IPS DF 6.9 (cell line): ENCODE measurements at regions not wholly inside any gene's neighbourhood (a gene's known extent, or its start where the extent isn't known, plus 50 kb on each side); places are given as distances from the start of the nearest gene placed in this dataset.

Experiments
- DNase-seq: peaks from one replicate; pipeline ENCODE4 v3.0.0-alpha.2; 2013; ENCODE audit warnings: low read depth, low spot score
- H3K27ac ChIP-seq: one replicate; pipeline ENCODE4 v1.5.1; 2013; ENCODE audit warnings: low read length, control low read depth
- H3K27me3 ChIP-seq: 2 replicates; pipeline ENCODE4 v1.6.1; 2013; ENCODE audit warnings: mild to moderate bottlenecking, low read length; ENCODE audit not compliant: control insufficient read depth, insufficient read depth
- H3K36me3 ChIP-seq: 2 replicates; pipeline ENCODE4 v1.6.1; 2013; ENCODE audit warnings: low read length; ENCODE audit not compliant: control insufficient read depth, insufficient read depth
- H3K4me1 ChIP-seq: 2 replicates; pipeline ENCODE4 v1.6.1; 2013; ENCODE audit warnings: low read length; ENCODE audit not compliant: control insufficient read depth, insufficient read depth
- H3K4me3 ChIP-seq: 2 replicates; pipeline ENCODE4 v1.5.1; 2013; ENCODE audit warnings: mild to moderate bottlenecking, low read length
- H3K9me3 ChIP-seq: 2 replicates; pipeline ENCODE4 v1.6.1; 2013; ENCODE audit warnings: low read length, inconsistent platforms; ENCODE audit not compliant: control insufficient read depth, insufficient read depth
- WGBS: extraction: QIAGEN DNeasy Blood & Tissue Kit; methylation state at CpG from one replicate; pipeline ENCODE4 v1.1.7; 2013; ENCODE audit warnings: mixed read lengths, missing lambda C conversion rate; ENCODE audit not compliant: insufficient read length, insufficient coverage; 5-methylcytosine and 5-hydroxymethylcytosine counted together

- no peaks in the 10 kb centered on the region for H3K4me1 ChIP-seq
- H3K4me3 ChIP-seq = no peak overlapping the region
- H3K9me3 ChIP-seq = no peaks in the 10 kb centered on the region
- DNase-seq = no peak
- H3K27me3 ChIP-seq = no peaks in the 10 kb centered on the region
- no peak overlapping the region for H3K27ac ChIP-seq
- no peaks in the 10 kb centered on the region for H3K36me3 ChIP-seq
- no CpG with 5 or more reads among the region's 13 CpGs for WGBS
These were observed 192.8 kb downstream of the ZFP36L2 start for GRCh38 chr2:43033466-43034241.

- no peaks in the 10 kb centered on the region for H3K36me3 ChIP-seq
- no peak for DNase-seq
- H3K9me3 ChIP-seq = no peaks in the 10 kb centered on the region
- H3K27ac ChIP-seq = no peak overlapping the region
- no peaks in the 10 kb centered on the region for H3K4me1 ChIP-seq
- no peaks in the 10 kb centered on the region for H3K27me3 ChIP-seq
- no CpG with 5 or more reads among the region's 7 CpGs for WGBS
- no peak overlapping the region for H3K4me3 ChIP-seq
These were observed 193.5 kb downstream of the ZFP36L2 start for GRCh38 chr2:43033016-43033270.

GRCh38 chr2:43032213-43033015, 194.0 kb downstream of the ZFP36L2 start:
- H3K27me3 ChIP-seq = no peaks in the 10 kb centered on the region
- no peak overlapping the region for H3K27ac ChIP-seq
- no peak overlapping the region for H3K4me3 ChIP-seq
- no peaks in the 10 kb centered on the region for H3K4me1 ChIP-seq
- H3K36me3 ChIP-seq = no peaks in the 10 kb centered on the region
- no CpG with 5 or more reads among the region's 14 CpGs for WGBS
- no peak for DNase-seq
- no peaks in the 10 kb centered on the region for H3K9me3 ChIP-seq

GRCh38 chr2:43031471-43032212, 194.8 kb downstream of the ZFP36L2 start:
- H3K27ac ChIP-seq = no peak overlapping the region
- no peaks in the 10 kb centered on the region for H3K4me1 ChIP-seq
- no peak overlapping the region for H3K4me3 ChIP-seq
- DNase-seq = no peak
- no peaks in the 10 kb centered on the region for H3K9me3 ChIP-seq
- no peaks in the 10 kb centered on the region for H3K36me3 ChIP-seq
- no peaks in the 10 kb centered on the region for H3K27me3 ChIP-seq
- WGBS = no CpG with 5 or more reads among the region's 9 CpGs

- no peaks in the 10 kb centered on the region for H3K4me1 ChIP-seq
- no CpG with 5 or more reads among the region's 10 CpGs for WGBS
- no peak overlapping the region for H3K4me3 ChIP-seq
- no peak for DNase-seq
- H3K36me3 ChIP-seq = no peaks in the 10 kb centered on the region
- no peak overlapping the region for H3K27ac ChIP-seq
- no peaks in the 10 kb centered on the region for H3K9me3 ChIP-seq
- no peaks in the 10 kb centered on the region for H3K27me3 ChIP-seq
These were observed 195.7 kb downstream of the ZFP36L2 start for GRCh38 chr2:43030551-43031307.

- no peaks in the 10 kb centered on the region for H3K36me3 ChIP-seq
- no peak overlapping the region for H3K4me3 ChIP-seq
- no peaks in the 10 kb centered on the region for H3K4me1 ChIP-seq
- no peaks in the 10 kb centered on the region for H3K27me3 ChIP-seq
- WGBS = no CpG with 5 or more reads among the region's 3 CpGs
- H3K9me3 ChIP-seq = no peaks in the 10 kb centered on the region
- DNase-seq = no peak
- no peak overlapping the region for H3K27ac ChIP-seq
These were observed 197.2 kb downstream of the ZFP36L2 start for GRCh38 chr2:43029186-43029585.

- no peaks in the 10 kb centered on the region for H3K36me3 ChIP-seq
- no peaks in the 10 kb centered on the region for H3K9me3 ChIP-seq
- no peak overlapping the region for H3K27ac ChIP-seq
- H3K4me3 ChIP-seq = no peak overlapping the region
- no peak for DNase-seq
- WGBS = no CpG with 5 or more reads among the region's 6 CpGs
- H3K4me1 ChIP-seq = no peaks in the 10 kb centered on the region
- H3K27me3 ChIP-seq = no peaks in the 10 kb centered on the region
These were observed 198.2 kb downstream of the ZFP36L2 start for GRCh38 chr2:43028188-43028587.

- Histone ChIP-seq H3K4me1 (no peaks in the 10 kb centered on the region), H3K9me3 (no peaks in the 10 kb centered on the region), H3K4me3 (no peak overlapping the region), H3K27ac (no peak overlapping the region), H3K36me3 (no peaks in the 10 kb centered on the region), H3K27me3 (no peaks in the 10 kb centered on the region)
- no CpG with 5 or more reads among the region's 21 CpGs for WGBS
- DNase-seq = no peak
These were observed 199.1 kb downstream of the ZFP36L2 start for GRCh38 chr2:43027097-43027873.

- WGBS = no CpG with 5 or more reads among the region's 17 CpGs
- H3K9me3 ChIP-seq = no peaks in the 10 kb centered on the region
- no peak overlapping the region for H3K27ac ChIP-seq
- no peaks in the 10 kb centered on the region for H3K27me3 ChIP-seq
- no peak overlapping the region for H3K4me3 ChIP-seq
- no peaks in the 10 kb centered on the region for H3K4me1 ChIP-seq
- no peak for DNase-seq
- H3K36me3 ChIP-seq = no peaks in the 10 kb centered on the region
These were observed 199.8 kb downstream of the ZFP36L2 start for GRCh38 chr2:43026426-43027096.
